WTC11 (cell line): ENCODE measurements at regions not wholly inside any gene's neighbourhood (a gene's known extent, or its start where the extent isn't known, plus 50 kb on each side); places are given as distances from the start of the nearest gene placed in this dataset.

ENCODE experiments used
- ATF3 ChIP-seq: sonication (generic); formaldehyde crosslinking; conservative IDR thresholded peaks from 2 replicates; pipeline ENCODE4 v1.8.1; 2022; ENCODE audit warnings: mild to moderate bottlenecking, missing genetic modification reagents
- CTCF ChIP-seq: fragments of 200-600 bp; IDR thresholded peaks from 2 replicates; pipeline ENCODE4 v1.8.0; 2022; ENCODE audit warnings: antibody characterized with exemption
- MAX ChIP-seq: sonication (generic); formaldehyde crosslinking; IDR thresholded peaks from 2 replicates; pipeline ENCODE4 v1.8.0; 2022; ENCODE audit warnings: mild to moderate bottlenecking, missing genetic modification reagents
- STAT6 ChIP-seq: sonication (generic); formaldehyde crosslinking; conservative IDR thresholded peaks from 2 replicates; pipeline ENCODE4 v1.8.1; 2023; ENCODE audit warnings: mild to moderate bottlenecking, low read depth, missing genetic modification reagents, moderate library complexity
- USF2 ChIP-seq: sonication (generic); formaldehyde crosslinking; IDR thresholded peaks from 2 replicates; pipeline ENCODE4 v1.8.1; 2023; ENCODE audit warnings: mild to moderate bottlenecking, missing genetic modification reagents, moderate library complexity
- ZSCAN18 ChIP-seq: fragments of 250-450 bp; sonication (Bioruptor Pico); IDR thresholded peaks from 2 replicates; pipeline ENCODE4 v2.1.2; 2022; ENCODE audit warnings: mild to moderate bottlenecking, moderate library complexity

GRCh38 chr9:89739511-89739910 is 134.7 kb downstream of the GADD45G start:
- TF ChIP-seq ATF3 (CRISPR knock-in tag) (no peak), MAX (CRISPR knock-in tag) (no peak), ZSCAN18 (CRISPR knock-in tag) (no peak), CTCF (no peak), STAT6 (no peak), USF2 (no peak)
